CD4-positive, alpha-beta T cell (primary cell): ENCODE measurements at regions not wholly inside any gene's neighbourhood (a gene's known extent, or its start where the extent isn't known, plus 50 kb on each side); places are given as distances from the start of the nearest gene placed in this dataset.

Experiments used
- ATAC-seq: fragments of 200-7000 bp; cut with Tn5 transposase; one replicate; pipeline ENCODE4 v1.10.0; 2022; ENCODE audit warnings: mild to moderate bottlenecking; ENCODE audit not compliant: poor library complexity
- CTCF ChIA-PET: fragments of 350-600 bp; sonication (Branson Sonifier 250); formaldehyde crosslinking; loops from one replicate; lab custom pipeline; 2021; ENCODE audit warnings: antibody characterized with exemption, inconsistent platforms; lab: Charles Lee
- POLR2A ChIA-PET: fragments of 350-600 bp; sonication (Branson Sonifier 250); formaldehyde crosslinking; loops from one replicate; lab custom pipeline; 2021; ENCODE audit warnings: antibody characterized with exemption, inconsistent platforms; lab: Charles Lee
- DNase-seq, 14 experiments: peaks; one replicate each; pipeline ENCODE4 v3.0.0-alpha.2; 2013 to 2020; ENCODE audit warnings: mixed read lengths in 2 of 14
- H3K27ac ChIP-seq, 2 donors: one replicate each; pipeline versions ENCODE4 v1.5.1 to v1.7.0; 2013; ENCODE audit warnings: low read length in 2 of 2, low read depth in 1 of 2, mild to moderate bottlenecking in 1 of 2
- H3K27me3 ChIP-seq, 2 experiments: 1 replicate in 1 of 2; 2 replicates in 1 of 2; pipeline versions ENCODE4 v1.6.1 to v1.7.0; 2013; ENCODE audit warnings: low read length in 2 of 2, control low read depth in 1 of 2, mild to moderate bottlenecking in 1 of 2, moderate library complexity in 1 of 2; ENCODE audit not compliant: insufficient read depth in 2 of 2, control insufficient read depth in 1 of 2
- H3K36me3 ChIP-seq: one replicate; pipeline ENCODE4 v1.6.1; 2013; ENCODE audit warnings: low read length, control low read depth; ENCODE audit not compliant: insufficient read depth
- H3K4me1 ChIP-seq: one replicate; pipeline ENCODE4 v1.6.1; 2013; ENCODE audit warnings: low read length, control low read depth; ENCODE audit not compliant: insufficient read depth
- H3K4me3 ChIP-seq: one replicate; pipeline ENCODE4 v1.5.1; 2013; ENCODE audit warnings: mild to moderate bottlenecking, low read length, moderate library complexity
- H3K9me3 ChIP-seq, 2 experiments: 1 replicate in 1 of 2; 2 replicates in 1 of 2; pipeline versions ENCODE4 v1.6.1 to v1.7.0; 2013; ENCODE audit warnings: low read length in 2 of 2, mild to moderate bottlenecking in 2 of 2, control low read depth in 1 of 2, moderate library complexity in 1 of 2; ENCODE audit not compliant: control insufficient read depth in 1 of 2, insufficient read depth in 1 of 2
- H3K27ac Mint-ChIP-seq: one replicate; pipeline ENCODE4 v1.8.0; 2020; ENCODE audit warnings: mixed read lengths
- H3K27me3 Mint-ChIP-seq: one replicate; pipeline ENCODE4 v1.8.0; 2021; ENCODE audit warnings: mixed read lengths
- H3K36me3 Mint-ChIP-seq: one replicate; pipeline ENCODE4 v1.8.0; 2021; ENCODE audit warnings: low read depth, mixed read lengths
- H3K4me1 Mint-ChIP-seq: one replicate; pipeline ENCODE4 v1.8.0; 2021; ENCODE audit warnings: low read depth, mixed read lengths
- H3K4me3 Mint-ChIP-seq: one replicate; pipeline ENCODE4 v1.8.0; 2020; ENCODE audit warnings: mild to moderate bottlenecking, mixed read lengths
- H3K9me3 Mint-ChIP-seq: one replicate; pipeline ENCODE4 v1.8.0; 2020; ENCODE audit warnings: mixed read lengths
- CTCF ChIP-seq: fragments of 200-600 bp; IDR thresholded peaks from one replicate; pipeline ENCODE4 v1.8.0; 2022; ENCODE audit warnings: antibody characterized with exemption, mild to moderate bottlenecking
- intact Hi-C, 2 experiments: fragments of 100-400 bp; cut with DNase I in 1 of 2; cut with micrococcal nuclease in 1 of 2; formaldehyde crosslinking; loops; one replicate each; pipeline versions ENCODE4 v1.15.1 to v1.9.0; 2023 to 2025; cut with DNase I, micrococcal nuclease

- no peak for TF ChIP-seq CTCF
- intact Hi-C loops: no loop called here
- H3K27me3 Mint-ChIP-seq: peaks cover 11% of the 10 kb centered on the region
- H3K4me3 ChIP-seq: no peak overlapping the region
- H3K4me1 Mint-ChIP-seq: peaks cover 6% of the 10 kb centered on the region
- no peak for ATAC-seq
- H3K27ac Mint-ChIP-seq: no peak overlapping the region
- no peaks in the 10 kb centered on the region for H3K4me1 ChIP-seq
- H3K27me3 ChIP-seq: no peaks in the 10 kb centered on the region
- CTCF ChIA-PET: no interaction called here
- no peak for DNase-seq
- H3K27ac ChIP-seq: no peak overlapping the region
- POLR2A ChIA-PET: interaction anchor here (0.7 kb wide), 1 partner anchor 477 kb away, joined by 3 read pairs; no protein-coding TSS in a partner anchor
- H3K36me3 ChIP-seq: no peaks in the 10 kb centered on the region
- H3K4me3 Mint-ChIP-seq: no peak overlapping the region
- H3K9me3 Mint-ChIP-seq: no peaks in the 10 kb centered on the region
- no peaks in the 10 kb centered on the region for H3K9me3 ChIP-seq
- no peaks in the 10 kb centered on the region for H3K36me3 Mint-ChIP-seq
Measured at GRCh38 chr2:39852831-39853230, 73.8 kb upstream of the THUMPD2 start.

DNA sequence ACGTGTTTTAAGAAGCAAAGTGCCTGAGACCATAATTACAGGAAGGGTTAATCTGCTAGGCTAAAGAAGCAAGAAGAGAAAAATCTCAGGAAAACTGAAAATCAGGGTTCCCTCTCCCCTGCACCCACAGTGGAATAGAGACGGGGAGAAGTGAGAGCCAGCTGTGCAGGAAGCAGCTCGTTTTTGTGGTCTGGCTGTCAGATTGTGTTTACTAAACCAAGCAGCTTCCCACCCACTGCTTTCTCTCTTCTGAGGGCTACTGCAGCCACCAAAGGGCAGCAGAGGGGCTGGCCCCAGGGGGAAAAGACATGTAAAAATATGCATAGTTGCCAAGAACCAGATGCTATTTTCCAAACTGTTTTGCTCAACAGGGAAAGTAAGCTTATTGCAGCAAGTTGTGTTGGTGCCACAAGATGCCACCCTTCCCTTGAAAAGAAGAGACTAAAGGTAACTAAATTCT lies 72.6 kb upstream of the THUMPD2 start:
- Histone ChIP-seq H3K9me3 (no peaks in the 10 kb centered on the region), H3K36me3 (no peaks in the 10 kb centered on the region), H3K27me3 (no peaks in the 10 kb centered on the region), H3K4me1 (no peaks in the 10 kb centered on the region), H3K4me3 (no peak overlapping the region), H3K27ac (no peak overlapping the region)
- H3K9me3 Mint-ChIP-seq: no peaks in the 10 kb centered on the region
- intact Hi-C loops: no loop called here
- H3K27me3 Mint-ChIP-seq: peaks cover 17% of the 10 kb centered on the region
- ATAC-seq (no peak), DNase-seq (no peak)
- ChIA-PET CTCF (no interaction called here), POLR2A (no interaction called here)
- H3K27ac Mint-ChIP-seq: no peak overlapping the region
- no peak overlapping the region for H3K4me3 Mint-ChIP-seq
- H3K4me1 Mint-ChIP-seq: peaks cover 6% of the 10 kb centered on the region
- no peaks in the 10 kb centered on the region for H3K36me3 Mint-ChIP-seq
- no peak for TF ChIP-seq CTCF

DNA sequence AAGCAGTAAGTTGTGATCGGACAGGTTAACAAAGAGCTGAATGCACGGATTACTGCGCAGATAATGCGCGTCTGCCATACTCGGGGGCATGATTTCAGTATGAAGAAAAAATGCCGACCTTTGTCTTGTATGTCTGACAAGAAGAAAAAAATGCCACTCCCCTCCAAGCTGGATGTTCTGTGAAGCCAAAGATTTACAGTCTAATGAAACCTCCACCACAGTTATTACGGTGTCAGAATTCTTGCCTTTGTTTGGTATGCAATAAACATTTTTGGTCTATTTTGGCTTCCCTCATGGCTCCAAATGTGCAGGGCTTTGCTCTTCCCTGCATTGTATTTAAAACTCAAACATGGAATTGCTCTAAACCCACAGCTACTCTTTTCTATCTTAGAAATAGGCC lies 72.2 kb upstream of the THUMPD2 start:
- no peak overlapping the region for H3K4me3 ChIP-seq
- no peak for DNase-seq
- no peaks in the 10 kb centered on the region for H3K36me3 ChIP-seq
- peaks cover 15% of the 10 kb centered on the region for H3K27me3 Mint-ChIP-seq
- H3K27ac ChIP-seq: no peak overlapping the region
- TF ChIP-seq CTCF: no peak
- intact Hi-C loops: no loop called here
- no peaks in the 10 kb centered on the region for H3K9me3 Mint-ChIP-seq
- CTCF ChIA-PET: no interaction called here
- H3K4me1 Mint-ChIP-seq: peaks cover 6% of the 10 kb centered on the region
- H3K4me3 Mint-ChIP-seq: no peak overlapping the region
- no peak overlapping the region for H3K27ac Mint-ChIP-seq
- no peaks in the 10 kb centered on the region for H3K4me1 ChIP-seq
- H3K9me3 ChIP-seq: no peaks in the 10 kb centered on the region
- no peak for ATAC-seq
- H3K36me3 Mint-ChIP-seq: no peaks in the 10 kb centered on the region
- POLR2A ChIA-PET: no interaction called here
- no peaks in the 10 kb centered on the region for H3K27me3 ChIP-seq
